Panc1 (cell line): ENCODE measurements at regions not wholly inside any gene's neighbourhood (a gene's known extent, or its start where the extent isn't known, plus 50 kb on each side); places are given as distances from the start of the nearest gene placed in this dataset.

Experiments used
- ATAC-seq: fragments of 200-7000 bp; cut with Tn5 transposase; 2 replicates; pipeline ENCODE4 v1.9.1; 2020; ENCODE audit warnings: mild to moderate bottlenecking, moderate library complexity
- BruUV-seq: library from RNA; stranded (reverse); fragments of 400-500 nt; replicated peaks from 2 replicates; lab custom pipeline; 2021; lab: Mats Ljungman, UMichigan
- CTCF ChIA-PET: fragments of 300-600 bp; sonication (Branson Sonifier 250); formaldehyde crosslinking; loops from one replicate; lab custom pipeline; 2022; ENCODE audit warnings: antibody characterized with exemption; lab: Charles Lee
- POLR2A ChIA-PET: fragments of 300-600 bp; sonication (Branson Sonifier 250); formaldehyde crosslinking; loops from one replicate; lab custom pipeline; 2022; ENCODE audit warnings: antibody characterized with exemption; lab: Charles Lee
- DNase-seq: peaks from one replicate; pipeline ENCODE4 v3.0.0-alpha.2; 2010; ENCODE audit warnings: low read depth, low spot score
- H3K27ac ChIP-seq: 2 replicates; pipeline ENCODE4 v1.5.1; 2011; ENCODE audit warnings: mild to moderate bottlenecking, low read length, inconsistent platforms
- H3K27me3 ChIP-seq: fragments of 200-500 bp; sonication (Bioruptor generic); 2 replicates; pipeline ENCODE4 v1.6.0; 2014; ENCODE audit warnings: low read length, inconsistent platforms; ENCODE audit not compliant: control insufficient read depth, insufficient read depth
- H3K36me3 ChIP-seq: fragments of 200-500 bp; sonication (Bioruptor generic); 2 replicates; pipeline ENCODE4 v1.5.1; 2014; ENCODE audit warnings: inconsistent platforms, mild to moderate bottlenecking, low read length, moderate library complexity; ENCODE audit not compliant: control insufficient read depth, insufficient read depth
- H3K4me1 ChIP-seq: 2 replicates; pipeline ENCODE4 v1.5.1; 2011; ENCODE audit warnings: inconsistent platforms, mild to moderate bottlenecking, low read length, moderate library complexity; ENCODE audit not compliant: control insufficient read depth, insufficient read depth
- H3K4me3 ChIP-seq, 2 experiments: 2 replicates each; pipeline ENCODE4 v1.5.1; 2011 to 2012; ENCODE audit warnings: low read depth in 2 of 2, low read length in 2 of 2, mild to moderate bottlenecking in 2 of 2, inconsistent platforms in 1 of 2, moderate library complexity in 1 of 2
- H3K9me3 ChIP-seq: fragments of 200-500 bp; sonication (Bioruptor generic); 2 replicates; pipeline ENCODE4 v1.5.1; 2014; ENCODE audit warnings: low read depth, mild to moderate bottlenecking, inconsistent platforms, low read length, moderate library complexity; ENCODE audit not compliant: control insufficient read depth, insufficient read depth
- POLR2AphosphoS5 ChIP-seq: IDR thresholded peaks from 2 replicates; pipeline ENCODE4 v1.6.1; 2012; ENCODE audit warnings: mild to moderate bottlenecking, low read depth, low read length, moderate library complexity
- REST ChIP-seq, 2 experiments: IDR thresholded peaks; 2 replicates each; pipeline ENCODE4 v1.6.1; 2011 to 2012; ENCODE audit warnings: low read depth in 2 of 2, control low read depth in 1 of 2, low read length in 1 of 2, mild to moderate bottlenecking in 1 of 2, moderate library complexity in 1 of 2; ENCODE audit not compliant: insufficient read depth in 1 of 2
- SIN3A ChIP-seq: IDR thresholded peaks from 2 replicates; pipeline ENCODE4 v1.6.1; 2012; ENCODE audit warnings: low read depth, mild to moderate bottlenecking, low read length, moderate library complexity, borderline replicate concordance; ENCODE audit not compliant: insufficient read depth
- TCF7L2 ChIP-seq: IDR thresholded peaks from 2 replicates; pipeline ENCODE4 v1.6.1; 2011; ENCODE audit warnings: mild to moderate bottlenecking, low read depth, low read length, inconsistent platforms
- in situ Hi-C: cut with HindIII; loops from 2 replicates; pipeline ENCODE4 v1.10.0; 2016; ENCODE audit warnings: low sequenced_read_pairs, low pct_unique_long_range_greater_than_20kb
- intact Hi-C: fragments of 100-400 bp; cut with micrococcal nuclease; formaldehyde crosslinking; loops from one replicate; pipeline ENCODE4 v1.10.0; 2022; ENCODE audit not compliant: unreplicated experiment
- TF ChIP-seq, protein P1 (sequence below): fragments of 450-650 bp; IDR thresholded peaks from 2 replicates; pipeline ENCODE4 v1.5.1; 2017; ENCODE audit warnings: mild to moderate bottlenecking

DNA sequence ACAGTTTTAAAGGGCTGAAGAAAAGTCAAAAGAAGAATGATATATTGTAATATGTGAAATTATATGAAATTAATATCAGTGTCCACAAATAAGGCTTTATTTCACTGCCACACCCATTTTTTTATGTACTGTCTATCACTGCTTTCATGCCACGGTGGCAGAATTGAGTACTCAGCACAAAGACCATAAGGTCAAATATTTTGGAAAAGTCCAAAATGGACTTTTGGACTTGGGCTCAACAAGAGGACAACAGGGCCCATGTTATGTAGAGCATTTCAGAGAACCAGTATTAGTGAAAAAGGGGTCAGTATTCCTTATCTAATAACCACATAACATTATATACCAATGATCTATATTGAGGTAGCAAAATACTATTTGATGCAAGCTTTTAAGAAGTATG is 427.2 kb downstream of the EPHA4 start:
- Histone ChIP-seq H3K36me3 (no peaks in the 10 kb centered on the region), H3K27me3 (no peaks in the 10 kb centered on the region), H3K4me3 (no peak overlapping the region), H3K9me3 (no peaks in the 10 kb centered on the region), H3K4me1 (no peaks in the 10 kb centered on the region), H3K27ac (no peak overlapping the region)
- DNase-seq, result no peak
- POLR2A ChIA-PET, result no interaction called here
- in situ Hi-C loops, result no loop called here
- no peak for TF ChIP-seq TCF7L2
- TF ChIP-seq, protein P1, sequence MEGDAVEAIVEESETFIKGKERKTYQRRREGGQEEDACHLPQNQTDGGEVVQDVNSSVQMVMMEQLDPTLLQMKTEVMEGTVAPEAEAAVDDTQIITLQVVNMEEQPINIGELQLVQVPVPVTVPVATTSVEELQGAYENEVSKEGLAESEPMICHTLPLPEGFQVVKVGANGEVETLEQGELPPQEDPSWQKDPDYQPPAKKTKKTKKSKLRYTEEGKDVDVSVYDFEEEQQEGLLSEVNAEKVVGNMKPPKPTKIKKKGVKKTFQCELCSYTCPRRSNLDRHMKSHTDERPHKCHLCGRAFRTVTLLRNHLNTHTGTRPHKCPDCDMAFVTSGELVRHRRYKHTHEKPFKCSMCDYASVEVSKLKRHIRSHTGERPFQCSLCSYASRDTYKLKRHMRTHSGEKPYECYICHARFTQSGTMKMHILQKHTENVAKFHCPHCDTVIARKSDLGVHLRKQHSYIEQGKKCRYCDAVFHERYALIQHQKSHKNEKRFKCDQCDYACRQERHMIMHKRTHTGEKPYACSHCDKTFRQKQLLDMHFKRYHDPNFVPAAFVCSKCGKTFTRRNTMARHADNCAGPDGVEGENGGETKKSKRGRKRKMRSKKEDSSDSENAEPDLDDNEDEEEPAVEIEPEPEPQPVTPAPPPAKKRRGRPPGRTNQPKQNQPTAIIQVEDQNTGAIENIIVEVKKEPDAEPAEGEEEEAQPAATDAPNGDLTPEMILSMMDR, result no peak
- no peak for TF ChIP-seq REST (IDR thresholded peaks at IDR 0.05; ENCODE audit: insufficient read depth in 1 of 2, low read depth in 2 of 2, low read length in 1 of 2)
- no peak for TF ChIP-seq POLR2AphosphoS5
- no peak for TF ChIP-seq SIN3A
- CTCF ChIA-PET, result no interaction called here
- intact Hi-C loops, result no loop called here
- ATAC-seq, result no peak
- BruUV-seq, result no TSS peak

- TF ChIP-seq, protein P1, result no peak
Measured at GRCh38 chr2:221145396-221145795, 426.7 kb downstream of the EPHA4 start.

GRCh38 chr2:221153226-221153625 is 418.9 kb downstream of the EPHA4 start:
- CTCF ChIA-PET, result no interaction called here
- ATAC-seq, result no peak
- in situ Hi-C loops, result no loop called here

More at GRCh38 chr2:221145396-221145795, 426.7 kb downstream of the EPHA4 start:
- no TSS peak for BruUV-seq
- Histone ChIP-seq H3K4me3 (no peak overlapping the region), H3K36me3 (no peaks in the 10 kb centered on the region), H3K27me3 (no peaks in the 10 kb centered on the region), H3K9me3 (no peaks in the 10 kb centered on the region), H3K27ac (no peak overlapping the region), H3K4me1 (no peaks in the 10 kb centered on the region)
- DNase-seq (no peak), ATAC-seq (no peak)
- CTCF ChIA-PET, result no interaction called here
- in situ Hi-C loops, result no loop called here
- POLR2A ChIA-PET, result no interaction called here
- intact Hi-C loops, result no loop called here

More at GRCh38 chr2:221153226-221153625, 418.9 kb downstream of the EPHA4 start:
- Histone ChIP-seq H3K4me3 (no peak overlapping the region), H3K9me3 (no peaks in the 10 kb centered on the region), H3K4me1 (no peaks in the 10 kb centered on the region), H3K36me3 (no peaks in the 10 kb centered on the region), H3K27me3 (no peaks in the 10 kb centered on the region), H3K27ac (no peak overlapping the region)
- BruUV-seq, result no TSS peak
- POLR2A ChIA-PET, result no interaction called here
- TF ChIP-seq REST (IDR thresholded peaks at IDR 0.05; ENCODE audit: insufficient read depth in 1 of 2, low read depth in 2 of 2, low read length in 1 of 2) (no peak), POLR2AphosphoS5 (no peak), SIN3A (no peak), TCF7L2 (no peak)
- TF ChIP-seq, protein P1, result no peak
- intact Hi-C loops, result no loop called here
- DNase-seq, result no peak
